SK-N-SH (cell line): ENCODE measurements at regions not wholly inside any gene's neighbourhood (a gene's known extent, or its start where the extent isn't known, plus 50 kb on each side); places are given as distances from the start of the nearest gene placed in this dataset.

Source experiments
- CTCF ChIP-seq: fragments of 200-600 bp; sonication (generic); IDR thresholded peaks from 2 replicates; pipeline ENCODE4 v1.6.1; 2017; ENCODE audit warnings: antibody characterized with exemption, mild to moderate bottlenecking, moderate library complexity
- FOXM1 ChIP-seq: IDR thresholded peaks from 2 replicates; pipeline ENCODE4 v1.4.0; 2012; ENCODE audit warnings: low read depth, mild to moderate bottlenecking
- NRF1 ChIP-seq: IDR thresholded peaks from 2 replicates; pipeline ENCODE4 v1.6.1; 2012; ENCODE audit warnings: low read depth, mild to moderate bottlenecking, low read length
- POLR2AphosphoS5 ChIP-seq: IDR thresholded peaks from 2 replicates; pipeline ENCODE4 v1.6.1; 2012; ENCODE audit warnings: low read depth, low read length
- RCOR1 ChIP-seq: fragments of 150-350 bp; IDR thresholded peaks from 2 replicates; pipeline ENCODE4 v1.6.1; 2017; ENCODE audit warnings: antibody characterized with exemption, low read length
- REST ChIP-seq: IDR thresholded peaks from 2 replicates; pipeline ENCODE4 v1.6.1; 2012; ENCODE audit warnings: mild to moderate bottlenecking, low read depth, low read length, moderate library complexity
- RFX5 ChIP-seq: IDR thresholded peaks from 2 replicates; pipeline ENCODE4 v1.6.1; 2012; ENCODE audit warnings: mild to moderate bottlenecking, improper control_type of control experiment, low read length
- RXRA ChIP-seq: IDR thresholded peaks from 2 replicates; pipeline ENCODE4 v1.4.0; 2012; ENCODE audit warnings: low read depth, mild to moderate bottlenecking, borderline replicate concordance
- SMC3 ChIP-seq: IDR thresholded peaks from 2 replicates; pipeline ENCODE4 v1.6.1; 2012; ENCODE audit warnings: low read depth, low read length, improper control_type of control experiment
- TEAD4 ChIP-seq: IDR thresholded peaks from 2 replicates; pipeline ENCODE4 v1.4.0; 2012; ENCODE audit warnings: mild to moderate bottlenecking, borderline replicate concordance; ENCODE audit not compliant: insufficient read depth
- TF ChIP-seq, protein P1 (sequence below): fragments of 150-350 bp; IDR thresholded peaks from 2 replicates; pipeline ENCODE4 v1.6.1; 2017; ENCODE audit warnings: antibody characterized with exemption, low read length, low read depth, borderline replicate concordance

DNA sequence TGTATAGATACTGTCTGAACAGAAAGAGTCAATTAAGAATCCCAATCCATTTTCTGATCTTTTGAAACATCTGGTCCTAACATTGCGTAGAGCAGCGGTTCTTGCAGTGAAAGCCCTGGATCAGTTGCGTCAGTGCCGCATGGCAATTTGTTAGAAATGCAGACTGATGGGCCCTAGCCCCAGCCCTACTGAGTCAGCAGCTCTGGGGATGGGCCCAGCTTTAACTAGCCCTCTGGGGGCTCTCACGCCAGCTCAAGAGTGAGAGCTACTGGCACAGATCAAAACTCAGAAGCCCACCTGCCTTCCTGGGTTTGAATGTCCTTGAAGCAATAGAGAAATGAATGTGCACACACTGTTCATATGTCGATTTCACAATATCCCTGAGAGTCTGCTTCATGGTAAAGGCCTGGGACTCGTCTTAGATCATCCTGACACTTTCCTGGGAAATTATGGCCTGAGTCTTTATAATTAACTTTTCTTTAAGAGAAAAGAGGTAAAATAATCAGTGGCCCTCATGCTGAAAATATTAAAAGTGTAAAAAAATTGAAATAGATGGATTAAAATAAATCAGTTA is 206.8 kb upstream of the TMTC4 start:
- TF ChIP-seq NRF1: no peak
- TF ChIP-seq SMC3: no peak
- no peak for TF ChIP-seq FOXM1
- TF ChIP-seq CTCF: no peak
- TF ChIP-seq TEAD4: no peak
- no peak for TF ChIP-seq RFX5
- TF ChIP-seq POLR2AphosphoS5: no peak
- TF ChIP-seq, protein P1, sequence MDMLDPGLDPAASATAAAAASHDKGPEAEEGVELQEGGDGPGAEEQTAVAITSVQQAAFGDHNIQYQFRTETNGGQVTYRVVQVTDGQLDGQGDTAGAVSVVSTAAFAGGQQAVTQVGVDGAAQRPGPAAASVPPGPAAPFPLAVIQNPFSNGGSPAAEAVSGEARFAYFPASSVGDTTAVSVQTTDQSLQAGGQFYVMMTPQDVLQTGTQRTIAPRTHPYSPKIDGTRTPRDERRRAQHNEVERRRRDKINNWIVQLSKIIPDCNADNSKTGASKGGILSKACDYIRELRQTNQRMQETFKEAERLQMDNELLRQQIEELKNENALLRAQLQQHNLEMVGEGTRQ: no peak
- TF ChIP-seq REST: no peak
- no peak for TF ChIP-seq RCOR1
- TF ChIP-seq RXRA: no peak
